DOHH2 (cell line): ENCODE measurements at regions not wholly inside any gene's neighbourhood (a gene's known extent, or its start where the extent isn't known, plus 50 kb on each side); places are given as distances from the start of the nearest gene placed in this dataset.

ENCODE experiments used
- EZH2phosphoT487 ChIP-seq: fragments of 200-600 bp; sonication (generic); IDR thresholded peaks from 2 replicates; pipeline ENCODE4 v1.6.1; 2017; ENCODE audit warnings: borderline replicate concordance, mild to moderate bottlenecking, antibody characterized with exemption, low read length, moderate library complexity, mixed read lengths
- TF ChIP-seq, protein P1 (sequence below): fragments of 200-600 bp; sonication (generic); IDR thresholded peaks from one replicate; pipeline ENCODE4 v1.5.1; 2014; ENCODE audit warnings: antibody characterized with exemption, mild to moderate bottlenecking, low read depth, low read length; ENCODE audit not compliant: poor library complexity, severe bottlenecking

DNA sequence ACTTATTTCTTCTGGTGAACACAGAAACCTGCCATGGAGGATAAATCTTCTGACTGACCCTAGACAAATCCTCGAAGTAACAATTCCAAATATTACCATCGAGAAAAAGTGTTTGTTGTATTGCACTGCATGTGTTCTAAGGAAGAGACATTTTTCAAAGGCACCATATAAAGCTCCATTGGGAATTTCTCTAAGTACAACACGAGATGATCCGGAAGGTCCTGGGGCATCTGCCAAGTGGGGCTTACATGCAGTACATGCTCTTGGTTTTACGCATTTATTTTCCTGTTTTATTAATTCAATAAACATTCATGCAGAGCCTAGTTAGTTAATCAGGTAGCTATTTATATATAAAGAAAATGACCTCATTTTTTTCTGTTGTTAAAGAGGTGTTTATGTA, 692.0 kb upstream of the IGFBP3 start:
- TF ChIP-seq, protein P1, sequence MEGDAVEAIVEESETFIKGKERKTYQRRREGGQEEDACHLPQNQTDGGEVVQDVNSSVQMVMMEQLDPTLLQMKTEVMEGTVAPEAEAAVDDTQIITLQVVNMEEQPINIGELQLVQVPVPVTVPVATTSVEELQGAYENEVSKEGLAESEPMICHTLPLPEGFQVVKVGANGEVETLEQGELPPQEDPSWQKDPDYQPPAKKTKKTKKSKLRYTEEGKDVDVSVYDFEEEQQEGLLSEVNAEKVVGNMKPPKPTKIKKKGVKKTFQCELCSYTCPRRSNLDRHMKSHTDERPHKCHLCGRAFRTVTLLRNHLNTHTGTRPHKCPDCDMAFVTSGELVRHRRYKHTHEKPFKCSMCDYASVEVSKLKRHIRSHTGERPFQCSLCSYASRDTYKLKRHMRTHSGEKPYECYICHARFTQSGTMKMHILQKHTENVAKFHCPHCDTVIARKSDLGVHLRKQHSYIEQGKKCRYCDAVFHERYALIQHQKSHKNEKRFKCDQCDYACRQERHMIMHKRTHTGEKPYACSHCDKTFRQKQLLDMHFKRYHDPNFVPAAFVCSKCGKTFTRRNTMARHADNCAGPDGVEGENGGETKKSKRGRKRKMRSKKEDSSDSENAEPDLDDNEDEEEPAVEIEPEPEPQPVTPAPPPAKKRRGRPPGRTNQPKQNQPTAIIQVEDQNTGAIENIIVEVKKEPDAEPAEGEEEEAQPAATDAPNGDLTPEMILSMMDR: no peak
- no peak for TF ChIP-seq EZH2phosphoT487
